ENCODE measurements at regions not wholly inside any gene's neighbourhood (a gene's known extent, or its start where the extent isn't known, plus 50 kb on each side); places are given as distances from the start of the nearest gene placed in this dataset.
A peak's percentile ranks its signal among the peaks of the same experiment; 100 is the strongest.

GRCh38 chr15:98144388-98144787, 183.9 kb downstream of the ARRDC4 start:
- no peak for DNase-seq

DNA sequence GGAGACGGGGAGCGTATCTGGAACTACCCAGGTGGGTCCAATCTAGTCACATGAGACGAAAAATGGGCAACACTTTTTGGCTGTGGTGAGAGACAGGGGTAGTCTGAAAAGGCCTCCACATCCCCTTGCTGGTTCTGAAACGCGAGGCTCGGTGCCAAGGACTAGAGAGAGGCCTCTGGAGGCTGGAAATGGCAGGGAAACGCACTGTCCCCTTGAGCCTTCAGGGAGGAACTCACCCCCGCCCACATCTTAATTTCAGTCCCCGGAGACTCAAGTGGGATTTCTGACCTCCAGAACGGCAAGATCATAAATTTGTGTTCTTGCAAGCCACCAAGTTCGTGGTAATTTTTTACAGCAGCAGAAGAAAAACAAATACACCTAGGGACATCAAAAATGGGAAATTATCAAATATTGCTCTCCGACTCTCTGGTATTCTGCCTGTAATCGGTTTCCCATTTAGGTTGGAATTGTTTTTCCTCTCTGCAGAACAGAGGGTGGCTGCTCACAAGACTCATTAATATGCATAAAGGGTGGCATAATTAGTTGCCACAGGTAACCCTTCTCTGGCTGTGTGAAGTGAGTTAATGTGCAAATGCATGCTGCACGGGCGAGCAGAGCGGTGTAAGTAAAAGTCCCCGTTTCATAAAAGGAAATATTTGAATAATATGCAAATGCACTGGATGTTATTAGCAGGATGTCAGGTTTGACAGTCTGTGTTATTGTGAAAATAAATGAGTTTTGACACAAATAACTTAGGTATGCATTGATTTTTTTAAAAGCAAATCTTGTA, 185.7 kb downstream of the ARRDC4 start:
- no peak for DNase-seq

DNA sequence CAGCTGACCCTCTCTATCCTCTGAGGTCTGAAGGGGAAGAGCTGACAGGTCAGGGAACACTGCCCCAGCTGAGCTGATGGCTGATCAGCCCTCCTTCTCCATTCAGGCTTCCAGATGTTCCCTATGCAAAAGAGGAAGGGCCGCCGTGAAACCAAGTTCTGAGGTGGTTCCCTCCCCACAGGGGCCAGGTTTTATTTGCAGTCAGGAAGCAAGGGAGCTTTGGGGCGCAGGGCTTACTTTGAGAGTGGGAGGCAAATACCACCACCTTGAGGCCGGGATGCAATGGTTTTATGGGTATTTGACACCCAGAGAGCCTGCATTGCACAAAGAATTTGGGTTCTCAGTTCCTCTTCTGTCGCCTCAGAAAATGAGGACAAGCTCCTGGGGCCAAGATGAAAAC, 186.9 kb downstream of the ARRDC4 start:
- DNase-seq: no peak

- no peak for DNase-seq
Observed at GRCh38 chr15:98150084-98150483, 189.6 kb downstream of the ARRDC4 start.

DNA sequence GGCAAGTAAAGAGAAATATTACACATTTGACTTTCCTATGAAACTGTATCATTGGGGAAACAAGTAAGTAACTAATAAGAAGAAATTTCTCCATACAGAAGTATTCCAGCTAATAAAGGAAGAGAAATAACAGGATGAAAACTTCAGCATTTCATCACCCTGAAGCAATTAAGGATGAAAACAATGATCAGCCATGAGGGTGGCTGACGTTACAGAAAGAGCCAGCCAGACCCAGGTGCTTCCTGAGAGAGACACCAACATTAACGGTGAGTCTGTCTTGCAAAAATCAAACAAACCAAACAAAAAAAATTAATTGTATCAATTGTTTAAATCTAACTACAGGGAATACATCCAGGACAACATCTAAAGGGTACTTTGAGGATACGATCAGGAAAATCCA, 190.0 kb downstream of the ARRDC4 start:
- DNase-seq: no peak

DNA sequence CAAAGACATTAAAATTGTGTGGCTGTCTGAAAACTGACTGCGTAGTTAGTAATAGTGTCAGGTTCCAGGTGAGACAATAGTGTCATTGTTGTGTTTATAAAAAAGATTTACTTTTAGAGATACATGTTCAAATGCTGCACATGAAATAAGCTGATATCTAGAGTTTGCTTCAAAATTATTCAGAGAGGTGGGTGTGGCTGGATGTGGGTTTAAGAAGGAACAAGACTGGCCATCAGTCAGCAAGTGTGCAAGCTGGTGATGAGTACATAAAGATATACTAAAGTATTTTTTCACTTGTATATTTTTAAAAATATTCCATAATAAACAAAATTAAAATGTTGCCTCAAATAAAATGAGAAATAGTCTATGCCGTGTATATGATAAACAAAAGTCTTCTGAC, 190.6 kb downstream of the ARRDC4 start:
- DNase-seq: no peak

DNA sequence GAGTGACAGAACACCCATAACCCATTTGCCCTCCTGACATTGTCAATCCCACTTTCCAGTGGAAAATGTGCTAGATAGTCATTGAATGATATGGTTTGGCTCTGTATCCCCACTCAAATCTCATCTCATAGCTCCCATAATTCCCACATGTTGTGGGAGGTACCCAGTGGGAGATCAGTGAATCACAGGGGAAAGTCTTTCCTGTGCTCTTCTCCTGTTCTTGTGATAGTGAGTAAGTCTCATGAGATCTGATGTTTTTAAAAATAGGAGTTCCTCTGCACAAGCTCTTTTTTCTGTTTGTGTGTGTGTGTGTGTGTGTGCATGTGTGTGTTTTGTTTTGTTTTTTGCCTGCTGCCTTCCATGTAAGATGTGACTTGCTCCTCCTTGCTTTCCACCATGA, 191.7 kb downstream of the ARRDC4 start:
- no peak for DNase-seq

- no peak for DNase-seq
Observed at GRCh38 chr15:98154863-98155262, 194.4 kb downstream of the ARRDC4 start.

DNA sequence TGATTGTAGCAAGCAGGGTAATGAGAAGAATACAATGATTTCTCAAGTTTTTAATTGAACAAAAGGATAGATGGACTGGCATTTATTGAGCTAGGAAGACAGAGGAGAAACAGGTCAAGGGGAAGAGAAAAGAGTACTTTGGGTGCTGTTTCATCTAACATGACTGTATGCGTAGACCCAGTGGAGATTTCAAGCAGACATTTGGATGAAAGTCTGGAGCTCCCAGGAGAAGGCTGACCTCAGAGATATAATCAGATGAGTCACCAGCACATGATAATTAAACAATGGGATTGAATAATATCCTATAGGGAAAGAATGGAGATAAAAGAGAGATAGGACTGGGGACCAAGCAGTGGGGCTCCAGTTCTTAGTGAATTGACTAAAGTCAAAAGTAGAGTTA, 194.9 kb downstream of the ARRDC4 start:
- DNase-seq: no peak

DNA sequence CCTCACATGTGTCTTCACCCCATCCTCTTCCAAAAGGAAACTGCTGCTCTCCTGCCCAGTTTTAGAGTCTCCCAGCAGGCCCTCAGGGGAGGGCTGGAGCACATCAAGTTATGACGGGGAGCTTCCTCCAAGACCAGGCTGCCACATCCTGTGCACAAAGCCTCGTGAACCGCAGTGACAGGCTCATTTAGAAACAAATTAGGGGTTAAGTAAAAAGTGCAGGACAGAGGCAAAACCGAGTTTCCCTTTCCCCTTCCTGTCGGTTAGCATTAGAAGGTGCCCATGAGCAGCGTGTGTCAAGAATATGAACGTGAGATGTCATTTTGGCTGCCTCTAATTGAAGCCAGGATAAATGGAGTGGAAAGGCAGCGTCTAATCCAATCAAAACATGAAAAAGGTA, 199.7 kb downstream of the ARRDC4 start:
- no peak for DNase-seq

GRCh38 chr15:98163319-98164045, 203.0 kb downstream of the ARRDC4 start:
- no peak for DNase-seq

DNA sequence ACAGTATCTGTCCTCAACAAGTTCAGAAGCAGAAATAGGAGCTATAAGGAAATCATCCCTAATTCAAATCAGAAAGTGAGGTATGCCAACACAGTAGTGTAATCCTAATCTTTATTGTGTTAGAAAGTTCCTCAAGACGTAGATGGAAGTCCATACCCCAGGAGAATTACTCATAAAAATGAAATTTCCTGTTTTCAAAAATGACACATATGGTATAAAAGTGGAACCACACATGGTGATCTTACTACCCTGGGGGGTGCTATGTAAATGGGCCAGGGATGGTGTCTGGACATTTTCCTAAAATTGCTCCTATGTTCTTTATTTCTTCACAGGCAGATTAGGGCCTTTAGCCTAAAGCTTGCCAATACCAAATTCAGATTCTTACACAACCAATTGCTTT, 204.1 kb downstream of the ARRDC4 start:
- DNase-seq: no peak

DNA sequence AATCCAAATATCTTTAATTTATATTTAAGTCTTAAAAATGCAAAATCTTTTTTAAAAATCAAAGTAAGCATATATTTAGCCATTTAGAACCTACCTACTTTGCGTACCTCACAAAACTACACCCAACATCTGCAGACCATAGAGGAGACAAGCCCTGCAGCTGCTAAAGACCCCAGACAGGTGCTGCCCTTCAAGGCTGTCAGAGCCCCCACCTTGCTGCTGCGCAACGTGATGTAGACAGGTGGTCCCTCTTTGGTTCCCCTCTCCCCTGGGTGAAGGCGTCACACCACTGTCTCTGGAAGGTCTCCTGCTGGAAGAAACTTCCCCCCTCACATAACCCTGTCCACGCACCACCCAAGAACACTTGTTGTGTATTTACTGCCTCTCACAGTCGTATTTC, 204.5 kb downstream of the ARRDC4 start:
- no peak for DNase-seq

DNA sequence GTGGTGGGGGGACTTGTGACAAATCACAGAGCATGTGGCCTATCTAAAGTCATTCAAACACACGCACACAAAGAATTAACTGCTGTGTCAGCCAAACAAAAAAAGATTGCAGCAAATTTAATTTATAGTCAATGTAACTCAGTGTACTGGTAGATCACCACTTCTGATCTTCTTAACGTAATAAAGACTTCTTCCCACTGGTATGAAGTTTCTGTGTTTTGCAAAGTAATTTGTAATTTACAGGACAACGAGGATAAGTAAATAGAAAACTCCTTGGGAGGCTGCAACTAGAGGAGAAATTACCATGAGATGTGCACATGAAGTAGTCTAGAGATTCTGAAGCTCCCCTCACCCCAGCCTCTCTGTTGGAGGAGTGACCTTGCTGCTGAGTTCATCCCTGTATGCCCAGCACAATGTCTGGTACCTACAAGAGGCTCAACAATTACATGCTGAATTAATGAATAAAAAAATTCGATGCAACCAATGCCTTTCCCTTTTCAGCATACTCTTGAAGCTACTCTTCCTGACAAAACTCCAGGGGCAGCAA, 207.3 kb downstream of the ARRDC4 start:
- no peak for DNase-seq

DNA sequence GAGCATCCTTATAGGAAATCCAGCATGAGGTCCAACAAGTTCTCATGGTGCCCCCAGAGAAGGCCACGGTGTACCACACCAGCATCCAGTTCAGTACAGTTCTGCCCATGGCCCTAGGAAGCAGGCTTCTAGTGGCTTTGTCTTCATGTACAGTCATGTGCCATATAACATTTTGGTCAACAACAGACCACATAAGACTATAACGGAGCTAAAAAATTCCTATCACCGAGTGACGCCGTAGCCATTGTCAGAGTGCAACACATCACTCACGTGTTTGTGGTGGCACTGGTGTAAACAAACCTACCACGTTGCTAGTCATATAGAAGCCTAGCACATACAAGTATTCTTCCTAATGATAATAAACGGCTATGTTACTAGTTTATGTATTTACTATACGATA, 209.0 kb downstream of the ARRDC4 start:
- no peak for DNase-seq

- no peak for DNase-seq
Observed at GRCh38 chr15:98174286-98174685, 213.8 kb downstream of the ARRDC4 start.

DNA sequence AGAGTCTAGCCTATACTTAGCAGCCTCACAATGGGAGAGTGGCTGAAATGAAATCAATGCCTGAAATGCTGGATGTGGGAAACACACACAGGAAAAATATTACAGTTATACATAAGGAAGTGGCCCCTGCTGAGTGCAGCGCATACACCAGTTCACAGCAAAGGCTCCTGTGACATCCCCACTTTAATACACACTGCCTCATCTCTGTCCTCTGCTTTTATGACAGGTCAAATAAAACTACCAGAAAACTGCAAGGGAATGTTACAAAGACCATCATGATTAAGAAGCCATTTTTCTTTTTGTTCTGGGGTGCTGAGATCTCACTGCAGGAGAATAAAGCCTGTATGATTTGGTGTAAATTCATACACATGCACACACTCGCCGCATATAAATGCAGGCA, 214.3 kb downstream of the ARRDC4 start:
- no peak for DNase-seq

DNA sequence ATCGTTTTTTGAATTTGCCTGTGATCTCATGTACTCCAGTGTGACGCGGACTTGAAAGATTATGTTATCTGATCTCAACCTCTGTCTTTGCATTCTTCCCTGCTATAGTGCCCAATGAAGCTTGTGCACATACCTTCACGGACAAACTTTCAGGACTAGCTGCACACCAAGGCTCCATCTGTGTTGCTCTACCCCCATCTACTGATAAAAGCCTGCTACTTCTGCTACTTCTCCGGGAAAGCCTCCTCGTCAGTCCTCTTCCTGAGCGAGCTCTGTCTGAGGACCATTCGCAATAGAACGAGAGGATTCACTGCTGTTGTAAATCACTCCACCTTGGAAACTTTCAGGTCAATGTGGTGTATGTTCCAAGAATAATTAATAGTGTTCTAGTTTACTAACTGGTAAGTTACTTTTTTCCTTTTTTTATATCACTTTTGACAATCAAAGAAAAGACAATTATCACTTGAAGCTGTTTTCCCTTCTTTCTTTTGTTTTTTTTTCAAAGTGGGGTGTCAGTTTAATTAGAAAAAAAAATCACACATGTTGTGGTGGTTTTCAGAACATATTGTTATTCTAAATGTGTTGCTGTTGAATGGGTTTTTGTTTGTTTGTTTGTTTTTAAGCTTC, 217.6 kb downstream of the ARRDC4 start:
- DNase-seq: peak; percentile 6

- DNase-seq: no peak
Observed at GRCh38 chr15:98178861-98179260, 218.4 kb downstream of the ARRDC4 start.

DNA sequence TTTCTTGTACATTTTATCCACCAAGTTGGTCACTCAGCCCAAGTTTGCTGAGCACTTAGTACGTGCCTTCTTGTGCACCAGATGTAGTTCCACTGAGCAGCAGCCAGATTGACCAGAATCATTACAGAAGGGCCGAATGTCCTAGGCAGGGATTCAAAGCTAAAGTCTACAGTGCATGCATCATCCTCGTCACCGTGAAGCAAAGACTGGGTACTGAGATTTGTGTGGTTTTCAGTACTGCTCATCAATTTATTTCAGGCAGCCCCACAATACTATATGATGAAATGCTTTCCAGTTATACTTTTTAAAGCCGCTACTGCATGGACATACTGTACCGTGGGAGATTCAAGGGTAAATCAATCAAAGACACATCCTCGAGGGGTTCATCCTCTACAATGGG, 227.0 kb downstream of the ARRDC4 start:
- DNase-seq: no peak

DNA sequence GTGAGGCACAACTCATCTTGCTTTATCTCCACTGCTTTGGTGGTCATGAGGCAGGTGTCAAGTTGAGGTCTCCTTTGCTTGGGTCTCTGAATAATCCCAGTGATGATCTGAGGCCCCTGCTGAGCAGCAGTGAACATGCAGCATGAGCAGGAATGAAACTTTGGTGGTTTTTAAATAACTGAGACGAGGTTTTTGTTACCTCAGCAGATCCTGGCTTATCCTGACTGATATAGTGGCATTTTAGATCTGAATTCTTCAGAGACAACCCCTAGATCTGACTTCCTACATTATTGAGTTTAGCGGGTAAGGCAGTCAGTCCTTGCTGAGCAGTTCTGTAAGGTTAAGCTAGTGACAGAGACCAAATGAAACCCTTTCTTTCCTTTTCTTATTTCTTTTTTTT, 230.4 kb downstream of the ARRDC4 start:
- DNase-seq: no peak

DNA sequence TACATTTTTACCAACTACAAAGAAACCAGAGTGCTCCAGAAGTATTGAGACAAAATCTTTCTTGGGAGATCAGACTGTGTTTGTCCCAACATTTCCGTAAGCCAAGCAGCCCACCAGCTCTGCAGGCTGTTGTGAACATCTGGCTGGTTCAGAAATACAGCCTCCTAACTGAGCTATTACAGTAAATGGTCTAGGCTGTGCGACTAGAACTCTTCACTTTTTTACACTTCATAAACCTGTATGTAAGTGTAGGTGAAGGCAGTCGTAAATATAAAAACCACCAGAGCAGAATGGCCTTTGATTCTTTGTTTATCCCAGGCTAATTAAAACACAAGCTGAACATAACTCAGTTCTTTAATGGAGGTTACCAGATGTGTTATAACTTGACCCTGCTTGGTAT, 235.3 kb downstream of the ARRDC4 start:
- no peak for DNase-seq

- DNase-seq: no peak
Observed at GRCh38 chr15:98196371-98196770, 235.9 kb downstream of the ARRDC4 start.

DNA sequence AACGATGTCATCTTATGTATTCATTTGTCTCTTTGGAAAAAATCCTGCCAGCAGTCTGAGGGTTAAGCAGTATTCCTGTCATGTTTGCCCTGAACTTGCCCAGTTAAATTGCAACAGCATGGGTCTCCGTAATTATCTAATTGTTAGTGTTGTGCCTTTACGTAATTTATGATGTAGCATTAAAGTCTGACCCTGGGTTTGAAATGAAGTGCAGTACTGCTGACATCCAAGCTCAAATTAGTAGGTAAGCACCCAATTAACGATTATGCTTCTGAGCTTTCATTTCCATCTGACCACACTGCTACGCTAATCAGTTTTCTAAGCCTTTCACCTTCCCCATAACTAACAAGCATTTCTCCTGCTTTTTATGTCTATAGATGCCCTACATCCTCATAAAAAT, 241.8 kb downstream of the ARRDC4 start:
- no peak for DNase-seq

Data from stimulated activated CD4-positive, alpha-beta T cell treated with anti-CD3 and anti-CD28 coated beads, Interleukin-4, amount 100 ng/mL, for 24 hours (primary cell).